ENCODE measurements at regions not wholly inside any gene's neighbourhood (a gene's known extent, or its start where the extent isn't known, plus 50 kb on each side); places are given as distances from the start of the nearest gene placed in this dataset.

- Histone ChIP-seq H3K9ac (ENCODE audit: control insufficient read depth, extremely low read depth, insufficient read depth, low read length) (no peak overlapping the region), H3K4me1 (ENCODE audit: control insufficient read depth, extremely low read depth, insufficient read depth, low read length) (peaks cover 60% of the 10 kb centered on the region), H2AFZ (ENCODE audit: control insufficient read depth, low read length) (no peak overlapping the region), H3K79me2 (ENCODE audit: control insufficient read depth, insufficient read depth, low read length) (peaks cover 22% of the 10 kb centered on the region), H3K27me3 (ENCODE audit: control insufficient read depth, extremely low read depth, insufficient read depth, low read length) (no peaks in the 10 kb centered on the region), H3K4me3 (ENCODE audit: control insufficient read depth in 2 of 3, extremely low read depth in 1 of 3, insufficient read depth in 2 of 3, low read depth in 1 of 3, low read length in 3 of 3) (no peak overlapping the region), H3K27ac (ENCODE audit: control insufficient read depth, insufficient read depth, low read length) (no peak overlapping the region), H3K36me3 (ENCODE audit: control insufficient read depth in 2 of 2, extremely low read depth in 1 of 2, insufficient read depth in 2 of 2, low read length in 2 of 2) (peaks cover 7 to 15% of the 10 kb centered on the region in 2 experiments), H4K20me1 (ENCODE audit: control insufficient read depth, extremely low read depth, insufficient read depth, low read length) (no peaks in the 10 kb centered on the region), H3K9me1 (ENCODE audit: control insufficient read depth, extremely low read depth, insufficient read depth, low read length) (no peaks in the 10 kb centered on the region), H3K9me3 (ENCODE audit: control insufficient read depth, low read depth, low read length) (no peaks in the 10 kb centered on the region), H3K4me2 (ENCODE audit: control insufficient read depth, extremely low read depth, insufficient read depth, low read depth, low read length) (peak overlapping the region; percentile 25)
- FAIRE-seq (no peak), DNase-seq (ENCODE audit: low read depth, low spot score) (no peak)
- dilution Hi-C loops (cut with MboI; ENCODE audit: extremely low pct_ligation_motif_present, low sequenced_read_pairs), result no loop called here
- TF ChIP-seq EZH2 (IDR thresholded peaks at IDR 0.05; ENCODE audit: low read length), result no peak
- TF ChIP-seq CTCF (optimal IDR thresholded peaks at IDR 0.05 in 1 of 3, IDR thresholded peaks at IDR 0.05 in 1 of 3, conservative IDR thresholded peaks at IDR 0.05 in 1 of 3; ENCODE audit: extremely low read depth in 1 of 3, insufficient read depth in 2 of 3, low read length in 3 of 3), result no peak
These were observed 228.9 kb upstream of the CELF2 start for GRCh38 chr10:10788761-10789160.

DNA sequence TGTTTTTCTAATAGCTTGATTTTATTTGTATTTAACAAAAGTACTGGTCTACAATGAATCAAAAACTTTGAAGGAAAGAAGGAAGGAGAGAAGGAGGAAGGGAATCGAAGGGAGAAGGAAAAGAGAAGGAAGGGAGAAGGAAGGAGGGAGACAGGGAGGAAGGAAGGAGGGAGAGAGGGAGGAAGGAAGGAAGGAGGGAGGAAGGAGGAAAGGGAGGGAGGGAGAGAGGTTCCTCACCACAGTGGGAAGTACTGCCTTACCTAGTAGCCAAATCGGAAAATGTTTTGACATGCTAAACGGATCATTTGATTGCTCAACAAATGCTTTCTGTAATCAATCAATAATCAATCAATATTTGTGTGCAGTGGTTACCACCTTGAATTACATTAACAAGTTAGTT lies 225.8 kb upstream of the CELF2 start:
- H3K9ac ChIP-seq (ENCODE audit: control insufficient read depth, extremely low read depth, insufficient read depth, low read length), result peak overlapping the region; percentile 63
- H3K27me3 ChIP-seq (ENCODE audit: control insufficient read depth, extremely low read depth, insufficient read depth, low read length), result no peaks in the 10 kb centered on the region
- peaks cover 22% of the 10 kb centered on the region for H3K79me2 ChIP-seq (ENCODE audit: control insufficient read depth, insufficient read depth, low read length)
- H2AFZ ChIP-seq (ENCODE audit: control insufficient read depth, low read length), result no peak overlapping the region
- H3K27ac ChIP-seq (ENCODE audit: control insufficient read depth, insufficient read depth, low read length), result peak overlapping the region; percentile 59
- FAIRE-seq (no peak), DNase-seq (ENCODE audit: low read depth, low spot score) (no peak)
- peak overlapping the region; percentile 86 for H3K4me2 ChIP-seq (ENCODE audit: control insufficient read depth, extremely low read depth, insufficient read depth, low read depth, low read length)
- dilution Hi-C loops (cut with MboI; ENCODE audit: extremely low pct_ligation_motif_present, low sequenced_read_pairs), result no loop called here
- H3K9me3 ChIP-seq (ENCODE audit: control insufficient read depth, low read depth, low read length), result no peaks in the 10 kb centered on the region
- peaks cover 0 to 5% of the 10 kb centered on the region in 2 experiments for H3K36me3 ChIP-seq (ENCODE audit: control insufficient read depth in 2 of 2, extremely low read depth in 1 of 2, insufficient read depth in 2 of 2, low read length in 2 of 2)
- TF ChIP-seq EZH2 (IDR thresholded peaks at IDR 0.05; ENCODE audit: low read length) (no peak), CTCF (optimal IDR thresholded peaks at IDR 0.05 in 1 of 3, IDR thresholded peaks at IDR 0.05 in 1 of 3, conservative IDR thresholded peaks at IDR 0.05 in 1 of 3; ENCODE audit: extremely low read depth in 1 of 3, insufficient read depth in 2 of 3, low read length in 3 of 3) (no peak)
- H4K20me1 ChIP-seq (ENCODE audit: control insufficient read depth, extremely low read depth, insufficient read depth, low read length), result no peaks in the 10 kb centered on the region
- H3K4me1 ChIP-seq (ENCODE audit: control insufficient read depth, extremely low read depth, insufficient read depth, low read length), result peaks cover 67% of the 10 kb centered on the region
- no peaks in the 10 kb centered on the region for H3K9me1 ChIP-seq (ENCODE audit: control insufficient read depth, extremely low read depth, insufficient read depth, low read length)
- peak overlapping the region; percentile 11 to 76 (median 61) for H3K4me3 ChIP-seq (ENCODE audit: control insufficient read depth in 2 of 3, extremely low read depth in 1 of 3, insufficient read depth in 2 of 3, low read depth in 1 of 3, low read length in 3 of 3)
